Stimulated activated CD8-positive, alpha-beta memory T cell treated with anti-CD3 and anti-CD28 coated beads, Interleukin-12 subunit alpha, Interleukin-12 subunit beta, amount 100 ng/mL, for 1 hour (primary cell): ENCODE measurements at regions not wholly inside any gene's neighbourhood (a gene's known extent, or its start where the extent isn't known, plus 50 kb on each side); places are given as distances from the start of the nearest gene placed in this dataset.
"Not testable (repeated sequence)": the region's sequence is repeated elsewhere in the genome, so short reads cannot be mapped to it uniquely, and the experiment has no call there.

Experiments used
- DNase-seq: peaks from one replicate; pipeline ENCODE4 v3.0.0-alpha.2; 2020; ENCODE audit warnings: low read depth

- no peak for DNase-seq
These were observed 55.4 kb downstream of the TMEM121 start for GRCh38 chr14:105581551-105582341.

DNA sequence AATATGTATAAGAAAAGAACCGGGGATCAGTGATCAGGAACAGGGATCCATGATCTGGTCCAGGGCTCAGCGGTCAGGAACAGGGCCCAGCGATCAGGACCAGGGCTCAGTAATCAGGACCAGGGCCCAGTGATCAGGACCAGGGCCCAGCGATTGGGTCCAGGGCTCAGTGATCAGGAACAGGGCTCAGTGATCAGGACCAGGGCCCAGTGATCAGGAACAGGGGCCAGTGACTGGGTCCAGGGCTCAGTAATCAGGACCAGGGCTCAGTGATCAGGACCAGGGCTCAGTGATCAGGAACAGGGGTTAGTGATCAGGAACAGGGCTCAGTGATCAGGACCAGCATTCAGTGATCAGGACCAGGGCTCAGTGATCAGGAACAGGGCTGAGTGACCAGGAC lies 56.3 kb downstream of the TMEM121 start:
- no peak for DNase-seq

DNA sequence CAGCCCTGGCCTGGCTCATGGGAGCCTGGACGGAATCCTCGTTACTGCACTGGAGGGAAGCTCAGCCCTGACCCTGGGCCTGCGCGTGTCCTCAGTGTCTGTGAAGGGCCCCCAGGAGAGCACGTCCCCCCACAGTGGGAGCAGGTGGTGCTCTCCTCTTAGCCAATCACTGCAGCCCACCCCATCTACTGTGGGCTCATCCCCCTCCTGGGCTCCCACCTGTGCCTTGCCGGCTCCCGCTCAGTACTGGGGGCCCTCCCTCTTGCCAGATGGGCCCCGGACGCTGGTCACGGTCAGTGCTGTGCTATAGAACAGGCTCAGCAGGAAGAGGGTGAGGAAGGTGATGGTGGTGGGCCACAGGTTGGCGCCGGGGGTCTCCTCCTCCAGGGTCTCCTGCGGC lies 57.5 kb downstream of the TMEM121 start:
- DNase-seq, result not testable (repeated sequence)

GRCh38 chr14:105585290-105585689 lies 58.9 kb downstream of the TMEM121 start:
- not testable (repeated sequence) for DNase-seq

GRCh38 chr14:105585722-105586121 lies 59.3 kb downstream of the TMEM121 start:
- DNase-seq, result not testable (repeated sequence)

GRCh38 chr14:105586144-105586872 lies 59.9 kb downstream of the TMEM121 start:
- not testable (repeated sequence) for DNase-seq

- not testable (repeated sequence) for DNase-seq
These were observed 60.7 kb downstream of the TMEM121 start for GRCh38 chr14:105587034-105587433.

DNA sequence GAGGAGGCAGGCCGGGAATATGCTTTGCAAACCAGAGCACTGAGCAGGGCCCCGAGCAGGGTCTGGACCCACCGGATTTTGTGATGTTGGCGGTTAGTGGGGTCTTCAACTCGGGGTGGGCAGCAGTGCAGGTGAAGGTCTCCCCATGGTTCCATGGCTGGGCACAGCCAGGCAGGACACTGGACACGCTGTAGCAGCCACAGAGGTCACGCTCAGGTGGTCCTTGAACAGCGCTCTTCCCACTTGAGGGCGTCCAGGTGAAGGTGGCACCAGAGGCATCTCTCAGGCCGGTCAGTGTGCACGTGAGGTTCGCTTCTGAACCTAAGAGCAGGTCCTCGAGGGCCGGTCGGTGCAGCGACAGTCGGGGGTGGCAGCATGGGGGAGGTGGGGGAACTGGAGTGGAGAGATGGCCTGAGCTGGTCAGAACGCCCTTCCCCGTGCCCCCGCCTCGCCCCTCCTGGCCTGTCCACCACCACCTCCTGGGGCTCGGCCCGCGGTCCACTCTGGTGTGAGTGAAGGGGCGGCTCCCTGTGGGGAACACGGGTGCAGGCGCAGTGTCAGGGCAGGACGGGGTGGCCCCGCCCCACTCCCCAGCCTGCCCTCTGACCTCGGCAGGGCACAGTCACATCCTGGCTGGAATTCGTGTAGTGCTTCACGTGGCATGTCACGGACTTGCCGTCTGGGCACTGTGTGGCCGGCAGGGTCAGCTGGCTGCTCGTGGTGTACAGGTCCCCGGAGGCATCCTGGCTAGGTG lies 61.3 kb downstream of the TMEM121 start:
- not testable (repeated sequence) for DNase-seq

- DNase-seq, result no peak
These were observed 62.0 kb downstream of the TMEM121 start for GRCh38 chr14:105588236-105588860.

GRCh38 chr14:105589161-105589925 lies 63.0 kb downstream of the TMEM121 start:
- DNase-seq, result no peak

DNA sequence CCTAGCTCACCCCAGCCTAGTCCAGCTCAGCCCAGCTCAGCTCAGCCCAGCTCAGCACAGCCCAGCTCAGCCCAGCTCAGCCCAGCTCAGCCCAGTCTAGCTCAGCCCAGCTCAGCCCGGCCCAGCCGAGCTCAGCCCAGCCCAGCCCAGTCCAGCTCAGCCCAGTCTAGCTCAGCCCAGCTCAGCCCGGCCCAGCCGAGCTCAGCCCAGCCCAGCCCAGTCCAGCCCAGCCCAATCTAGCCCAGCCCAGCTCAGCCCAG lies 63.5 kb downstream of the TMEM121 start:
- not testable (repeated sequence) for DNase-seq

GRCh38 chr14:105591052-105591451 lies 64.7 kb downstream of the TMEM121 start:
- DNase-seq, result no peak

DNA sequence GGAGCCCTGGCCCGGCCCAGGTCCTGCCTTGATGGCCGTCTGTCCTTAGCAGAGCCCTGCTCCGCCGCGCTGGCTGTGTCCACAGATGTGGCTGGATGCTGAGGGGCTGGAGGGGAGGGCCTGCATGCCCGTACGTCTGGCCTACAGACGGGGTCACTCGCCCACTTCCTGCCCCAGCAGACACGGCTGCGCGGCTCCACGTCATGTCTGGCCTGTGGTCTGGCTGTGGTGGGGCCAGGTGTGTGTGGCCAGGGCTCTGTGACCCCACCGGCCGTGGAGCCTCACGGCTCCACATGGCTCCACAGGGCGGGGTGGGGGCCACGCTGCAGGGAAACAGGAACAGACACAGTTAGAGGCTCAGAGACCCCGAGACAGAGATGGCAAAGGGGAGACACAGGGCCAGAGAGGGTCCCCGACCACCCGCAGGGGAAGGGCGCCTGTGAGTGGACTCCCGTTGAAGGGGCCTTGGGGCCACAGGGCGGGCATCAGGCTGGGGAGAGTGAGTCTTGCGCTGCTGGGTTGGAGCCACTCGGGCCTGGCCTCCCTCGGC lies 65.5 kb downstream of the TMEM121 start:
- not testable (repeated sequence) for DNase-seq

- not testable (repeated sequence) for DNase-seq
These were observed 66.3 kb downstream of the TMEM121 start for GRCh38 chr14:105592646-105593045.

- DNase-seq, result not testable (repeated sequence)
These were observed 69.0 kb downstream of the TMEM121 start for GRCh38 chr14:105595346-105595745.

DNA sequence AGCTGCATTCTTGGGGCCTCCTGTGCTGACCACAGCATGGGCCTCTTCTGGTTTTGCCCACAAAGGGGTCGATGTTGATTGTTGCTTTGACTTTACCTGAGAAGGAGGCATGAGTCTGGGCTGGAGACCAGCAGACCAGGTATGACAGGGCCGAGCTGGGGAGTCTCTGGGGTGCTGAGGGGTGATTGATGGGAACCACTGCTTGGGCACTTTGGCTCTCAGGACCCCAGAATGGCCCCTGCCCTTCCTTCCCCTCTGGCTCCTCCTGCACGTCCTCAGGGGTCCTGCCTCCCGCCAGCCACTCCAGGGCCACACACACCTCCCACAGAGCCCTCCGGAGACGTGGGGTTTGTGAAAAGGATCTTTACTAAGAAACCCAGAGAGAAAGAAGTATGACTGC lies 70.0 kb downstream of the TMEM121 start:
- DNase-seq, result not testable (repeated sequence)

- not testable (repeated sequence) for DNase-seq
These were observed 71.8 kb downstream of the TMEM121 start for GRCh38 chr14:105598040-105598763.

- DNase-seq, result not testable (repeated sequence)
These were observed 72.7 kb downstream of the TMEM121 start for GRCh38 chr14:105598925-105599586.

DNA sequence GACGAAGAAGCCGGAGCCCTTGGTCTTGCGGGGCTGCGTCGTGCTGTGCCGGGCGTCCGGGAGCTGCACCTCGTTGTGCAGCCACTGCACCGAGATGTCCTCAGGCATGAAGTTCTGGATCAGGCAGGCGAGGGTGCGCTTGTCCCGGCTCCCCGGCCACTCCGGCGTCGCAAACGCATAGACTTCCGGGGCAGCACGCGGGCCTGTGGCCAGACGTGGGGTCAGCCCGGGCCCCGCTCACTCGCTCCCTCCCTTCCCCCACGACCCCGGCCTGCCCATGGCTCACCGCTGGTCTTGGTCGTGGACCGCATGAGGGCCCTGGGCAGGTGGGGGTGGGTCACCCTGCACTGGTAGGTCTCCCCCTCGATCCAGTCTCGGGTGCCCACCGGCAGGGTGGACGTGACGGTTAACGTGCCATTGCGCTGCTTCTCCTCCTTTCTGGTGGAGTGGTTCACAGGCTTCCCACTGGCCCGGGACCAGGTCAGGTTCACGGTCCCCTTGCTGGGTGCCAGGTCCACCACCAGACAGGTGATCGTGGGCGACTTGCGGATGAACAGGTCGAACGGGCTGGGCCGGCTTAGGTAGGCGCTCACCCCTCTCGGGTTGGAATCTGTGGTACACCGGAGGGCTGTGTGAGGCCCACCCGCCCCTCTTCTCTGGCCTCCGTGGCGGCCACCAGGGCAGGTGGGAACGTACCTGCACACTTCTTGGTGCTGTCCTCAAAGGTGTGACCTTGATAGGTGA lies 74.0 kb downstream of the TMEM121 start:
- DNase-seq, result not testable (repeated sequence)
